Inferior parietal cortex (tissue), 1 donor: ENCODE measurements at regions not wholly inside any gene's neighbourhood (a gene's known extent, or its start where the extent isn't known, plus 50 kb on each side); places are given as distances from the start of the nearest gene placed in this dataset.

Source experiments
- DNase-seq: peaks from one replicate; pipeline ENCODE4 v3.0.0-alpha.2; 2016; ENCODE audit errors: extremely low spot score

GRCh38 chr7:12741951-12742575, 54.6 kb downstream of the ARL4A start:
- no peak for DNase-seq

- no peak for DNase-seq
Observed at GRCh38 chr7:12746211-12746610, 58.8 kb downstream of the ARL4A start.

- no peak for DNase-seq
Observed at GRCh38 chr7:12747687-12748306, 60.4 kb downstream of the ARL4A start.

DNA sequence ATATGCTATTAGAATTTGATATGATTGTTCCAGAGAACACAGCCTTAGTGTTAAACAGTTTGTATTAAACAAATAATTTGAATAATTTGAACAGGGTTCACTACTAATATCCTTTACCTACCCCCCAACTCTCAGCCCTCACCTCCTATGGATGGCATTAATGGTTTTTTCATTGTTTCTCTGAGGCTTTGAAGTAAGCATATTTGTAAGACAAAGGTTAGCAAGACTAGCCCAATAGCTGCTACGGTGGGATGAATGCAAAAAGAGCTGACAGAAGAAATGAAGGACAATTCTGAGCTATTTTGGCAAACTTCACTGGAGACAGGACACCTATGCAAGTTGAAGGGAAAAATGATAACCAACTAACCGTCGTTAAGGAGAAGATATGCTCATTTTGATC, 61.6 kb downstream of the ARL4A start:
- DNase-seq: no peak

GRCh38 chr7:12749746-12750145, 62.3 kb downstream of the ARL4A start:
- no peak for DNase-seq

DNA sequence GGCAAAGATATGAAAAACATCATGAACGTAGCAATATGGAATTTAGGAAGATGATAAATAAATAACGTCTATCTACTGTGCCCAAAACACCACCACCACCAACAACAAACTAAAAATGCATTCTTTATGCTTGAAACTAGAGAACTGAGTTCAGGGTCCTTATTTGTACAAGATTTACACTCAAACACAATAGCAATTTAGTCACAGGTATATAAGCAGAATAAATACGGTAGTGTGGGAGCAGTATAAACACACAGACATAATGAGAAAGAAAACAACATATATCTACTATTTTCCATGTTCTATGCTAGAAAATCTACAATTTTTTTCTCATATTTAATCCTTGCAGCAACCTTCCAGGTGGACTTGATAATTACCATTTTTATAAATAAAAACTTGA, 64.3 kb downstream of the ARL4A start:
- DNase-seq: no peak

- DNase-seq: no peak
Observed at GRCh38 chr7:12754179-12754578, 66.7 kb downstream of the ARL4A start.

- DNase-seq: no peak
Observed at GRCh38 chr7:12756821-12757220, 69.4 kb downstream of the ARL4A start.

DNA sequence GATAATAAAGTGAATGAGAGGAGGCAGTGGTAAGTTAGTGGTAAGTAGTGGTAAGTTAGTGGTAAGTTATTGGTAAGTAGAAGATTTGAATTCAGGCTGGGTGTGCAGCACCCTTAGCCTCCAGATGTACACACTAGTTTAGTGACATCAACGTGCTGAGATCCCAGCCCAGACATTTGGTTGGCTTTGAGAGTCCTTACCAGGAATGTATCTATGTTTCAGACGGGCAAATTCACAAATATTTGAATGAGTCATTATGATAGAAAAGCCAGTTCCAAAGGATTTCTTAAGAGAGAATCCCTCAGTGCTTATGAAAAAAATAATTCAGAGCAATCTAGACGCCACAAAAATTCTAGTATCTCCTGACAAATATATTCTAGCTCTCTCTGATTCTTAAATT, 70.0 kb downstream of the ARL4A start:
- no peak for DNase-seq

DNA sequence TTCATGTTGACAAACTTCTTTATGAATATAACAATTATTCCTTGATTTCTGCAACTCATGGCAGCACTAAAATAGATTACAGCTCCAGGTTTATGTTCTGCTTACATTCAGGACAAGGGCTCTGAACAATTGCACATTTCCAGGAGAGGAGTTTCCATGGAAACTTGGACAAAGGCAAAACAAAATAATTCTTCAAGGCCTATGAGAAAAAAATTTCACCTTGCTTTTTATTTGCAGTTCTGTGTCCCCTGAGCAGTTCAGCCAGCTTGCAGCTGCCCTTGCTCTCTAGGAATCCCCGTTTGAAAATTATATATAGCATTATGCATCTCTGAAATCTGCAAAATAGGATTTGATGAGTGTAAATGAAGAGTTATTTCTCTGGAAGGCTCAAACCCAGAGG, 71.7 kb downstream of the ARL4A start:
- no peak for DNase-seq

GRCh38 chr7:12761111-12761510, 73.7 kb downstream of the ARL4A start:
- no peak for DNase-seq

DNA sequence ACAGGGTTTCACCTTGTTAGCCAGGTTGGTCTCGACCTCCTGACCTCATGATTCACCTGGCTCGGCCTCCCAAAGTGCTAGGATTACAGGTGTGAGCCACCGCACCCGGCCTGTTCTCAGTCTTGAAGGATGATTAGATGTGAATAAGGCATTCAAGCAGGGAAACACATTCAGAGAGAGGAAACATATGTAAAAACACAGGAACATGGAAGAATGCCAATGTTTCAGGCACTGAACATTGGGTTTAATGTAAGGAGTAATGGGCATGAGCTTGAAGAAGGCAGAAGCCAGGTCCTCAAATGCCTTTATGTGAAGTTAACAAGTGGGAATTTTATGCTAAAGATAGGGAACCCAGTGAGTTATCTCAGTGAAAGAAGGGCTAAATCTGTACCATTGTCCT, 74.3 kb downstream of the ARL4A start:
- no peak for DNase-seq

DNA sequence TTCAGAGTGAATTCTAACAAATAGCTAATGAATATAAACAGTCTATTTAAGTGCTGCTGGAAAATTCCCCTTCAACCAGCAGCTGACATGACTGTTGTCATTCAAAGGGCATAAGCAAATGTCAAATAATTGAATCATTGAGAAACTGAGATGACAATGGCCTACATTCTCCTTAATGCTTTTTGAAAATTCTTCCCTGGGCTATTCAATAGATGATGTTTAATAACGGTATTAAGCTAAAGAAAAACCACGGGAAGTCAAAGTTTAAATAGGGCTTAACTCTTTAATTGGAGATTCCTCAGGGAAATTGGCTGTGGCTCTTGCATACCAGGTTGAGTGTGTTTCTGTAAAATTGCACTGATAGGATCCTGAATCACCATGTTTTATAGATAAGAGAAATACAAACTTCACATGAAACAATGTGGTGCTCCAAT, 77.0 kb downstream of the ARL4A start:
- peak; percentile 53 for DNase-seq

DNA sequence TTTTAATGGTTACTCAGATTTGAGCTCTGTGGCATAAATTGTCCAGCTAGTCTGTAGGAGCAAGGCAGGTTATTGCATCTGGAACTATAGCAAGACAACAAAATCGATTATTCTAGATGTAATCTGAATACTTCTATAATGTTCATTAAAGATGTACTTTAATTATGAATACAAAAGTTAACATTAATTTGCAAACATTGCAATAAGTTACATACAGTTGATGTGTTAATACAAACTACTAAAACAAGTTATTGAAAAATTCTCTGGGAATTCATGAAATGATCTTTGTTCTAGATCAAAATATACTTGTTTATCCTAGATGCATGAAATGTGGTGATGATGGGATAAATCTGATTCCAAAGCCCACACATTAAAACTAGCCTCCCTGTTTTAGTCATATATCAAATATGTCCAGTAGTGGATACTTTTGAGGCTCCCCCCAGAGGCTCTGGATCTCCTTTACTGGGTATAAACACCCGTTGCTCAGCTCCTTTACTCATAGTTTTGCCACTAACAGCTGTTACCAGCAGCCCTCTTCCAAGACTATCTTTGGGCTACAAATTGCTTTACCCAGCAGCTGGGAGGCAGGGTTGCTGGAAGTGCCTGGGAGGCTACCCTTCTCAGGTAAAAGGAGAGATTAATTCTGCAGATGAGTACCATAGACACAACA, 78.1 kb downstream of the ARL4A start:
- no peak for DNase-seq

- no peak for DNase-seq
Observed at GRCh38 chr7:12766416-12766815, 79.0 kb downstream of the ARL4A start.

DNA sequence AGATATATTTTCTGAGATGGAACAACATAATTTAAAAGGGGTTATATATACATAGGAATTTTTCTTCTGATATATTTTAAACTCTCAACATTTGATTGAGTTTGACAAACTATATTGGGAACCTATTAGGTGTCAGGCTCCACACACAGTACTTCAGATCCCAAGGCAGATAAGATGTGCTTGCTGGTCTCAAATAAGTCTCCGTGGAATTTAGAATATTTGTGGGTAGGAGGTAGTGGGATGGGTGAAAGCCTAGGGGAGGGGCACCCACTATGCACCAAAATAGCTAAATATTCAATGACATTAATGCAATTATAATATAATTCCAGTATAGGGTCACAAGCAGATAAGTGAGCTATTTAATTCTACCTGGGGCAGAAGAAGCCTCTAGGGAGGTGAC, 81.5 kb downstream of the ARL4A start:
- DNase-seq: no peak

DNA sequence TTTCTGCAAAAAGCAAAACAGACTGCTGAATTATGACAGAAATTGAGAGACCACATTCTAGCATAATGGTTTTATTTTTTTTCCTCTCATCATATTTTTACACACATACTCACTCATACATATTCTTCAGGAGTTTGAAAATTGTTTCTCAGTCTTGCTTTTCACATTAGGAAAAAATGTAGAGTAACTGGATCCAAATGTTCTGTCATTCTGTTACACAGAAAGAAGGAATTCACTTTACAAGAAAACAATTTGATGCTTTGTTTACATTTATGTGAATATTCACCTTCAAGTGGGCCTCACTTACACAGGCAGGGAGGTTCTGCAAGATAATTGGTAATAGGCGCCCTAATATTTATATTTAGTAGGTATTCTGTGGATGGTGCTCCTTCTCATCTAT, 82.0 kb downstream of the ARL4A start:
- no peak for DNase-seq

DNA sequence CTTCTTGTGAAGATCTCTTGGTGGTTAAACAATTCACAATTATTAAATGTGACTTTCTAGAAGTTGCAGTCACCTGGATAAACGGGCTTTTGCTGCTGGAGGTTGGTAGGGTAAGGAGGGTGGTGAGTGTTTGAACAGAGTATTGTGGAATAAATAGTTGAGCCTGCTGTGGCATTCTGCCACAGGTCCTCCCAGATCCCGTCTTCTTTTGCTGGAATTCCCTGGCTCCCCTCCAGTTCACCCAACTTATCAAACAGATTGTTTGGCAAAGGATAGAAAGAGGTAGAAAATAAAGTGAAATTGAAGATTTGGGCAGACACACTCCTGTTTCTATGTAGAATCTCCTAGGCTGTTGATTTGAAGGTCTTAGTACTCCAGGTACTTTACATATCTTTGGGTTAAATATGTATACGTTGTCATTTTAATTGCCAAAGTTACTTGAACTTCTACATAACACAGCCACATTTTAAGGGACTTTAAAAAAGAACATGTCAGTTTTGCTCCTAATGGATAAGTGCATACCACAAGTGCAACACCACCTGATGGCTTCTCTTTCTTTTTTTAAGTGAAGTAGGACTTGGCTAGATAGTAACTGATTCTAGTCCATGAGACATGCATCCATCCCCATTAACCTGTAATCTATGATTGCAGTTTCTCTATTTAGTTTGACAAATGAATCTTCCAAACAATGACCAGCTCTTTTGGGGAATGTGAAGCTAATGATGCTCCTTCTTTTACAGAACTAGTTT, 83.0 kb downstream of the ARL4A start:
- DNase-seq: no peak

DNA sequence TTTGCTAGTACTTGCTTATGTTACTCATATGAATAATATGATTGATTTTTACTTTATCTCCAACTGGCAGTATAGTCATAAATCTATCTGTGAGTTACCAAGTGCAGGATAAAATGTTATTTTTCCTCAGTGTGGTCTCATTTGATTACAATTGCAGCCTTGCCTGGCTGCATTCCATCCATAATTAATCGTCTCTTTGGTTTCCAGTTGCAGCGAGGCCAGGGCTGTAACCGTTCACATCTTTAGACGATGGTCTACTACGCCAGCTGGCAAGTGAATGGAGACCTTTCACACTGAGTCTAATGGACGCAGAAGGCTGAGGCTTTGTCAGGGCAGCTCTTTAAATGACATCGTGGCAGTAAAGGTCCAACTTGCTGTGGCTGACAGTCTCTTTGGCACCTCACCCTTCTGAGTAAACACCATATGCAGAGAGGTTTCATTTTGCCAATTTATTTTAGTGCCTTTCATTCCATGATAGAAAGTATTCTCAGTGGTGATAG, 84.0 kb downstream of the ARL4A start:
- peak; percentile 47 for DNase-seq

- no peak for DNase-seq
Observed at GRCh38 chr7:12772768-12773167, 85.3 kb downstream of the ARL4A start.

DNA sequence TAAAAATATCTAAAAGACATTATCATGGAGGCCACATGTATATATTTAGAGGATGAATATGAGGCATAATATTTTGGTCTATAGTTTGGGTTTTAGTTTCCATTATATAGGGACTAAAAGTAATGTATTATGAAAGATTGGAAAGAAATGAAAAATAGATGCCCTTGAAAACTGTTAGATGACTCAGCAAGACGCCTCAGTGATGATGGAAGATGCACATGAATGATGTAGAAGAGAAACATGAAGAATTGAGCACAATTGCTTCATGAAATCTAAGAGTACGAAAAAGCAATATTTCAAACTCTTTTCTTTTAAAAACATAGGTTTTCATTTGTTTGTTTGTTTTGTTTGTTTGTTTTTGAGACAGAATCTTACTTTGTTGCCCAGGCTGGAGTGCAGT, 89.8 kb downstream of the ARL4A start:
- DNase-seq: no peak

GRCh38 chr7:12779947-12780346, 92.5 kb downstream of the ARL4A start:
- DNase-seq: no peak
